Left colon (tissue), 2 donors: ENCODE measurements at regions not wholly inside any gene's neighbourhood (a gene's known extent, or its start where the extent isn't known, plus 50 kb on each side); places are given as distances from the start of the nearest gene placed in this dataset.

Source experiments
- ATAC-seq: fragments of 200-7000 bp; cut with Tn5 transposase; one replicate; pipeline ENCODE4 v1.9.1; 2020; ENCODE audit warnings: mild to moderate bottlenecking, moderate library complexity
- DNase-seq, 2 donors: peaks; one replicate each; pipeline ENCODE4 v3.0.0-alpha.2; 2020
- intact Hi-C, 2 donors: fragments of 100-400 bp; cut with DNase I in 1 of 2; cut with micrococcal nuclease in 1 of 2; formaldehyde crosslinking; loops; one replicate each; pipeline versions ENCODE4 v1.11.2 to v1.14.0; 2022; cut with DNase I, micrococcal nuclease
- donor health status: DM: no; HTN: no; CAD: no.
- donor health status: DM: yes; HTN: yes; CAD: no.

- DNase-seq (no peak), ATAC-seq (no peak)
- intact Hi-C loops = no loop called here
Measured at GRCh38 chr2:19158896-19159295, 199.5 kb downstream of the OSR1 start.

GRCh38 chr2:19158211-19158610 lies 200.2 kb downstream of the OSR1 start:
- no peak for DNase-seq
- ATAC-seq = no peak
- intact Hi-C loops = no loop called here

- intact Hi-C loops = no loop called here
- DNase-seq (no peak), ATAC-seq (no peak)
Measured at GRCh38 chr2:19156646-19157045, 201.8 kb downstream of the OSR1 start.

GRCh38 chr2:19150726-19151125 lies 207.7 kb downstream of the OSR1 start:
- intact Hi-C loops = no loop called here
- DNase-seq = no peak
- ATAC-seq = no peak

GRCh38 chr2:19146867-19147266 lies 211.6 kb downstream of the OSR1 start:
- intact Hi-C loops = no loop called here

GRCh38 chr2:19141234-19142004 lies 217.0 kb downstream of the OSR1 start:
- no peak for DNase-seq
- ATAC-seq = no peak
- intact Hi-C loops = no loop called here

More at GRCh38 chr2:19146867-19147266, 211.6 kb downstream of the OSR1 start:
- no peak for DNase-seq
- ATAC-seq = no peak

GRCh38 chr2:19140463-19141208 lies 217.8 kb downstream of the OSR1 start:
- no peak for DNase-seq
- ATAC-seq = no peak
- intact Hi-C loops = no loop called here

GRCh38 chr2:19139386-19139785 lies 219.0 kb downstream of the OSR1 start:
- intact Hi-C loops = no loop called here
- no peak for DNase-seq
- no peak for ATAC-seq

GRCh38 chr2:19138264-19138825 lies 220.1 kb downstream of the OSR1 start:
- intact Hi-C loops = no loop called here

GRCh38 chr2:19137433-19137832 lies 221.0 kb downstream of the OSR1 start:
- intact Hi-C loops = no loop called here
- DNase-seq (no peak), ATAC-seq (no peak)

More at GRCh38 chr2:19138264-19138825, 220.1 kb downstream of the OSR1 start:
- DNase-seq (no peak), ATAC-seq (no peak)

GRCh38 chr2:19132967-19133366 lies 225.5 kb downstream of the OSR1 start:
- intact Hi-C loops = no loop called here

GRCh38 chr2:19131871-19132270 lies 226.6 kb downstream of the OSR1 start:
- ATAC-seq (no peak), DNase-seq (no peak)
- intact Hi-C loops = no loop called here

More at GRCh38 chr2:19132967-19133366, 225.5 kb downstream of the OSR1 start:
- ATAC-seq (no peak), DNase-seq (no peak)

- ATAC-seq = no peak
- intact Hi-C loops = no loop called here
- DNase-seq = no peak
Measured at GRCh38 chr2:19128148-19128547, 230.3 kb downstream of the OSR1 start.

GRCh38 chr2:19127616-19128015 lies 230.8 kb downstream of the OSR1 start:
- ATAC-seq = no peak
- intact Hi-C loops = no loop called here
- no peak for DNase-seq

- no peak for ATAC-seq
- DNase-seq = no peak
- intact Hi-C loops = no loop called here
Measured at GRCh38 chr2:19125901-19126680, 232.3 kb downstream of the OSR1 start.

GRCh38 chr2:19124135-19124534 lies 234.3 kb downstream of the OSR1 start:
- intact Hi-C loops = no loop called here
- no peak for ATAC-seq
- DNase-seq = no peak

- intact Hi-C loops = no loop called here
- no peak for DNase-seq
- no peak for ATAC-seq
Measured at GRCh38 chr2:19123556-19123955, 234.9 kb downstream of the OSR1 start.

GRCh38 chr2:19122220-19122619 lies 236.2 kb downstream of the OSR1 start:
- no peak for DNase-seq
- ATAC-seq = no peak
- intact Hi-C loops = no loop called here
